ENCODE measurements at regions not wholly inside any gene's neighbourhood (a gene's known extent, or its start where the extent isn't known, plus 50 kb on each side); places are given as distances from the start of the nearest gene placed in this dataset.

- no peak overlapping the region for H3K4me3 ChIP-seq
- no peaks in the 10 kb centered on the region for H3K36me3 ChIP-seq
- TF ChIP-seq EP300 (IDR thresholded peaks at IDR 0.05) (no peak), CTCF (IDR thresholded peaks at IDR 0.05) (peak; percentile 6 to 48 (median 13))
- no peak overlapping the region for H3K27ac ChIP-seq
- ATAC-seq, result no peak
- peaks cover 0 to 24% (median 0%) of the 10 kb centered on the region in 3 donors for H3K9me3 ChIP-seq
- H3K27me3 ChIP-seq, result no peaks in the 10 kb centered on the region
- no peaks in the 10 kb centered on the region for H3K4me1 ChIP-seq
Observed at GRCh38 chr10:84026821-84027257, 112.5 kb upstream of the GHITM start.

- no peak for ATAC-seq
Observed at GRCh38 chr10:84029840-84030239, 109.5 kb upstream of the GHITM start.

GRCh38 chr10:84038035-84038434, 101.3 kb upstream of the GHITM start:
- 60 to 94% methylated on average over 1 to 2 of the region's 2 CpGs for WGBS, 2 donors (ENCODE audit: low coverage in 1 of 2)
- H3K4me3 ChIP-seq, result no peak overlapping the region
- ATAC-seq, result no peak
- H3K9me3 ChIP-seq, result no peaks in the 10 kb centered on the region
- no peak overlapping the region for H3K27ac ChIP-seq
- TF ChIP-seq EP300 (IDR thresholded peaks at IDR 0.05) (no peak), POLR2AphosphoS5 (IDR thresholded peaks at IDR 0.05) (no peak), POLR2A (IDR thresholded peaks at IDR 0.05) (no peak), CTCF (IDR thresholded peaks at IDR 0.05) (no peak)
- peaks cover 3% of the 10 kb centered on the region for H3K27me3 ChIP-seq
- no peaks in the 10 kb centered on the region for H3K36me3 ChIP-seq
- H3K4me1 ChIP-seq, result no peaks in the 10 kb centered on the region

More at GRCh38 chr10:84029840-84030239, 109.5 kb upstream of the GHITM start:
- Histone ChIP-seq H3K9me3 (peaks cover 0 to 3% (median 0%) of the 10 kb centered on the region in 3 donors), H3K27me3 (no peaks in the 10 kb centered on the region), H3K4me3 (no peak overlapping the region), H3K36me3 (no peaks in the 10 kb centered on the region), H3K27ac (no peak overlapping the region), H3K4me1 (no peaks in the 10 kb centered on the region)
- TF ChIP-seq EP300 (IDR thresholded peaks at IDR 0.05) (no peak), POLR2A (IDR thresholded peaks at IDR 0.05) (no peak), POLR2AphosphoS5 (IDR thresholded peaks at IDR 0.05) (no peak)
- WGBS, 2 donors (ENCODE audit: low coverage in 1 of 2), result 75 to 76% methylated on average over 4 of the region's 4 CpGs

GRCh38 chr10:84039957-84040356, 99.4 kb upstream of the GHITM start:
- Histone ChIP-seq H3K27me3 (peaks cover 3% of the 10 kb centered on the region), H3K9me3 (no peaks in the 10 kb centered on the region), H3K27ac (no peak overlapping the region), H3K4me3 (no peak overlapping the region), H3K36me3 (no peaks in the 10 kb centered on the region), H3K4me1 (no peaks in the 10 kb centered on the region)
- 69 to 75% methylated on average over 1 to 5 of the region's 5 CpGs for WGBS, 2 donors (ENCODE audit: low coverage in 1 of 2)
- TF ChIP-seq POLR2AphosphoS5 (IDR thresholded peaks at IDR 0.05), result no peak
- TF ChIP-seq POLR2A (IDR thresholded peaks at IDR 0.05), result no peak
- TF ChIP-seq CTCF (IDR thresholded peaks at IDR 0.05), result no peak
- TF ChIP-seq EP300 (IDR thresholded peaks at IDR 0.05), result no peak
- ATAC-seq, result no peak

- Histone ChIP-seq H3K27ac (no peak overlapping the region), H3K36me3 (no peaks in the 10 kb centered on the region), H3K27me3 (peaks cover 4% of the 10 kb centered on the region), H3K9me3 (peaks cover 0 to 12% (median 0%) of the 10 kb centered on the region in 3 donors), H3K4me3 (no peak overlapping the region), H3K4me1 (no peaks in the 10 kb centered on the region)
- no peak for ATAC-seq
- WGBS, 2 donors (ENCODE audit: low coverage in 1 of 2), result 70 to 94% methylated on average over 3 of the region's 3 CpGs
- TF ChIP-seq POLR2A (IDR thresholded peaks at IDR 0.05), result no peak
Observed at GRCh38 chr10:84047258-84048010, 91.9 kb upstream of the GHITM start.

- ATAC-seq, result no peak
- H3K9me3 ChIP-seq, result peaks cover 0 to 12% (median 0%) of the 10 kb centered on the region in 3 donors
- H3K27me3 ChIP-seq, result peaks cover 4% of the 10 kb centered on the region
- H3K27ac ChIP-seq, result no peak overlapping the region
- H3K4me1 ChIP-seq, result no peaks in the 10 kb centered on the region
- no peaks in the 10 kb centered on the region for H3K36me3 ChIP-seq
- no peak overlapping the region for H3K4me3 ChIP-seq
- TF ChIP-seq EP300 (IDR thresholded peaks at IDR 0.05) (no peak), POLR2A (IDR thresholded peaks at IDR 0.05) (no peak), CTCF (IDR thresholded peaks at IDR 0.05) (no peak), POLR2AphosphoS5 (IDR thresholded peaks at IDR 0.05) (no peak)
Observed at GRCh38 chr10:84049645-84050011, 89.7 kb upstream of the GHITM start.
